ENCODE measurements at regions not wholly inside any gene's neighbourhood (a gene's known extent, or its start where the extent isn't known, plus 50 kb on each side); places are given as distances from the start of the nearest gene placed in this dataset.
"Not testable (repeated sequence)": the region's sequence is repeated elsewhere in the genome, so short reads cannot be mapped to it uniquely, and the experiment has no call there.

DNA sequence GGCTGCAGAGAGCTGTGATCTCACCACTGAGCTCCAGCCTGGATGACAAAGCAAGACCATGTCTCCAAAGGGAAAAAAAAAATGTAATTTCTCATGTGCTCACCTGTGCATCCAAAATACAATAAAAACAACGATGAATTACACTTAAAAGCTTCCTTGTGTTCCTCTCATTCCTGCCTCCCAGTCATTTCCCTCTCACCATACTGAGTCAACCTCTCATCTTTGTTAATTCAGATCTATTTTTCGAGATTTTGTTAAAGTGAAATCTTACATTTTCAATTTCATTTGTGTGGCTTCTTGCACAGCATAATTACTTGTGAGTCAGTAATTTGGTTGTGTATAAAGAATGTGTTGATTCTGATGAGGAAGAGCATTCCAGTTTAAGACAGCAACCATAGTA lies 1203.2 kb downstream of the TMEM121 start:
- no peaks in the 10 kb centered on the region for H3K36me3 ChIP-seq
- WGBS, 2 donors, result 24% methylated on average over 2 of the region's 2 CpGs; no CpG with 5 or more reads in 1 of the 2 donors

GRCh38 chr14:106733771-106734170 lies 1207.4 kb downstream of the TMEM121 start:
- WGBS, 2 donors, result 60% methylated on average over 2 of the region's 2 CpGs; no CpG with 5 or more reads in 1 of the 2 donors
- Histone ChIP-seq H3K4me3 (no peak overlapping the region), H3K4me1 (no peaks in the 10 kb centered on the region), H3K9me3 (no peaks in the 10 kb centered on the region), H3K36me3 (no peaks in the 10 kb centered on the region), H3K27ac (no peak overlapping the region), H3K27me3 (no peaks in the 10 kb centered on the region)
- no peak for TF ChIP-seq POLR2A (IDR thresholded peaks at IDR 0.05)
- TF ChIP-seq CTCF (IDR thresholded peaks at IDR 0.05), result no peak
- no peak for DNase-seq
- intact Hi-C loops (cut with DNase I), result no loop called here

More for the DNA sequence above, 1203.2 kb downstream of the TMEM121 start:
- intact Hi-C loops (cut with DNase I), result no loop called here
- TF ChIP-seq CTCF (IDR thresholded peaks at IDR 0.05) (no peak), POLR2A (IDR thresholded peaks at IDR 0.05) (no peak)
- Histone ChIP-seq H3K27ac (no peak overlapping the region), H3K4me1 (no peaks in the 10 kb centered on the region), H3K4me3 (no peak overlapping the region), H3K9me3 (no peaks in the 10 kb centered on the region), H3K27me3 (no peaks in the 10 kb centered on the region)
- DNase-seq, result no peak

DNA sequence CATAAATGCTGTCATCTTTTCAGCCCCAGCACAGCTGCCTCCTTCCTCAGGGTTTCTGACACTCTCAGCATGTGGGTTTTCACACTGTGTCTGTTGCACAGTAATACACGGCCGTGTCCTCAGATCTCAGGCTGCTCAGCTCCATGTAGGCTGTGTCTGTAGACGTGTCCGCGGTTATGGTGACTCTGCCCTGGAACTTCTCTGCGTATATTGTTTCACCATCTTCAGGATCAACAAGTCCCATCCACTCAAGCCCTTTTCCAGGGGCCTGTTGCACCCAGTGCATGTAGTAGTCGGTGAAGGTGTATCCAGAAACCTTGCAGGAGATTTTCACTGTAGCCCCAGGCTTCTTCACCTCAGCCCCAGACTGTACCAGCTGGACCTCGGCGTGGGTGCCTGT lies 1210.6 kb downstream of the TMEM121 start:
- no peak for DNase-seq
- no peaks in the 10 kb centered on the region for H3K4me1 ChIP-seq
- no peak overlapping the region for H3K27ac ChIP-seq
- no peak overlapping the region for H3K4me3 ChIP-seq
- WGBS, 2 donors, result 80% methylated on average over 6 of the region's 9 CpGs; no CpG with 5 or more reads in 1 of the 2 donors
- no peaks in the 10 kb centered on the region for H3K27me3 ChIP-seq
- intact Hi-C loops (cut with DNase I), result no loop called here
- no peaks in the 10 kb centered on the region for H3K36me3 ChIP-seq
- no peaks in the 10 kb centered on the region for H3K9me3 ChIP-seq
- TF ChIP-seq CTCF (IDR thresholded peaks at IDR 0.05) (no peak), POLR2A (IDR thresholded peaks at IDR 0.05) (no peak)

DNA sequence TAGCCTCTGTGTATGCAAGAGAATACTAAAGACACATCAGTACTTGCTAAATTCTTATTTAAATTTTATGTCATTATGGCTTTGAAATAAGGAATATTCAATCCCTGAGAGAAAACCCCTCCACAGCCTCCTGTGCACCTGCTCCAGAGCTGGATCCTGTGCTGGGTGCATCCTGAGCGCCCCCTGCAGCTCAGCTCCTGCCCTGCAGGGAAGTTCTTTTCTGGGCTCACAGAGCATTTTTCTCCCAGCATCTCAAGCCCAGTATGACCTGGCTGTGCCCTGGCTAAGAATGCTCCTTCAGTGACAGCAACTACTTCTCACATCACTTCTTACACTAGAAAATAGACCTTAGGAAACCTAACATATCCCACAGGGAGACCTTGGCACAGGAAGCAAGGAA lies 1211.7 kb downstream of the TMEM121 start:
- Histone ChIP-seq H3K4me1 (no peaks in the 10 kb centered on the region), H3K4me3 (no peak overlapping the region), H3K27ac (no peak overlapping the region), H3K9me3 (no peaks in the 10 kb centered on the region), H3K36me3 (no peaks in the 10 kb centered on the region), H3K27me3 (no peaks in the 10 kb centered on the region)
- intact Hi-C loops (cut with DNase I), result no loop called here
- TF ChIP-seq CTCF (IDR thresholded peaks at IDR 0.05) (no peak), POLR2A (IDR thresholded peaks at IDR 0.05) (no peak)
- no peak for DNase-seq
- 0% methylated on average over 1 of the region's 1 CpG; no CpG with 5 or more reads in 1 of the 2 donors for whole genome bisulfite sequencing, 2 donors

DNA sequence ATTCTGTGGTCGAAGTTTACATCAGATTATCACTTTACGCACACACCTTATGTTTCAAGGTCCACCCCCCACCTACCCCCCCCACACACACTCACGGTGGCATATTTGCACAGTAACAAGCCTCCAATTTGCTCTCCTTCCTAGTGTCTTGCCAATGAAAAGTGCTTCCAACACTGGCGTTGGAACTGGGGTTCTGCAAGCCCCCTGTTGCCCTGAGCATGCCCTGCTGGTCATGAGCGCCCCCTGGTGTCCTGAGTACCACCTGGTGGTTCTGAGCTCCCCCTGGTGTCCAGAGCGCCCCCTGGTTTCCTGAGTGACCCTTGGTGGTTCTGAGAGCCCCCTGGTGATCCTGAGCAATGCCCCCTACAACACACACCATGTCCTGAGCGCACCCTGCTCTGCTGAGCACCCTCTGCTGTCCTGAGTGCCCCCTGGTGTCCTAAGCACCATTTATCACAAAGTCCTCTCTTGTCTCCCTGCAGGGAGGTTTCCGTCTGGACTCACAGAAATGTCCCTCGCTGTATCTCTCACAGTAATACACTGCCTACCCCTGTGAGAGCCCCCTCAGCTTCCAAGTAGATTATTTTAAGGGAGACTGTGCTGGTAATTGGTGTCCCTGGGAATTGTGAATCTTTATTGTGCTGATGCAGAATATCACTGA lies 1212.3 kb downstream of the TMEM121 start:
- H3K9me3 ChIP-seq; H3K4me1 ChIP-seq; H3K4me3 ChIP-seq; H3K36me3 ChIP-seq; intact Hi-C loops (cut with DNase I); H3K27me3 ChIP-seq; DNase-seq; H3K27ac ChIP-seq: not testable (repeated sequence)
- WGBS, 2 donors, result 69% methylated on average over 4 of the region's 9 CpGs; no CpG with 5 or more reads in 1 of the 2 donors
